ENCODE measurements at regions not wholly inside any gene's neighbourhood (a gene's known extent, or its start where the extent isn't known, plus 50 kb on each side); places are given as distances from the start of the nearest gene placed in this dataset.

GRCh38 chr2:18503376-18504228, 56.9 kb downstream of the RDH14 start:
- BruUV-seq (replicated peaks), result no TSS peak
- no peak overlapping the region for H3K9ac ChIP-seq (ENCODE audit: low read depth, low read length)
- no peak overlapping the region for H2BK5ac ChIP-seq (ENCODE audit: low read depth, low read length, poor library complexity, severe bottlenecking)
- H3K9me1 ChIP-seq (ENCODE audit: insufficient read depth, low read length), result no peaks in the 10 kb centered on the region
- no peak overlapping the region for H2AFZ ChIP-seq (replicated peaks; ENCODE audit: low read length, poor library complexity)
- in situ Hi-C loops (cut with MboI; ENCODE audit: low sequenced_read_pairs), result loop anchor here (25.0 kb wide), 1 partner anchor 1159 kb away; no protein-coding TSS in a partner anchor
- intact Hi-C loops (cut with micrococcal nuclease), result no loop called here
- no peak overlapping the region for H3K4me3 ChIP-seq (ENCODE audit: insufficient read depth, low read depth, low read length)
- no peaks in the 10 kb centered on the region for H3K9me3 ChIP-seq (ENCODE audit: control insufficient read depth, insufficient read depth, low read length)
- H3K4me1 ChIP-seq (ENCODE audit: control insufficient read depth, insufficient read depth, low read length), result peaks cover 5% of the 10 kb centered on the region; the same call in 1 of the 2 replicates
- 88% methylated on average over 4 of the region's 8 CpGs; no CpG with 5 or more reads in 1 of the 2 experiments for WGBS, 2 experiments (ENCODE audit: extremely low coverage in 2 of 2, insufficient read length in 1 of 2)
- ATAC-seq (ENCODE audit: low read depth) (no peak), DNase-seq (no peak)
- no peak overlapping the region for H3K18ac ChIP-seq (ENCODE audit: low read depth, low read length)
- no peak overlapping the region for H2BK15ac ChIP-seq (ENCODE audit: low read depth, low read length)
- no peaks in the 10 kb centered on the region for H3K27me3 ChIP-seq (ENCODE audit: control insufficient read depth, insufficient read depth, low read length)
- no peak overlapping the region for H4K91ac ChIP-seq (ENCODE audit: insufficient read depth, low read depth, low read length)
- H4K5ac ChIP-seq (ENCODE audit: low read depth, low read length), result no peak overlapping the region
- H3K79me1 ChIP-seq (ENCODE audit: low read depth in 1 of 2, low read length in 2 of 2), result no peaks in the 10 kb centered on the region
- no peak overlapping the region for H3K56ac ChIP-seq (ENCODE audit: extremely low read depth, insufficient read depth, low read length)
- no peak overlapping the region for H2AK5ac ChIP-seq (ENCODE audit: low read depth, low read length)
- H2AK9ac ChIP-seq (replicated peaks; ENCODE audit: low read depth, low read length, poor library complexity), result no peak overlapping the region
- ChIA-PET CTCF (no interaction called here), POLR2A (ENCODE audit: unreplicated experiment) (no interaction called here)
- no peak overlapping the region for H3K23ac ChIP-seq (ENCODE audit: low read depth, low read length)
- no peak overlapping the region for H3K4ac ChIP-seq (ENCODE audit: low read depth, low read length)
- H4K20me1 ChIP-seq (ENCODE audit: insufficient read depth, low read length), result no peaks in the 10 kb centered on the region
- no peak overlapping the region for H3K14ac ChIP-seq (replicated peaks; ENCODE audit: low read depth, low read length)
- H2BK20ac ChIP-seq (ENCODE audit: low read depth, low read length), result no peak overlapping the region
- H3K36me3 ChIP-seq (ENCODE audit: control insufficient read depth, insufficient read depth, low read length), result no peaks in the 10 kb centered on the region
- dilution Hi-C loops (cut with HindIII; ENCODE audit: low sequenced_read_pairs, unreplicated experiment), result no loop called here
- no peak overlapping the region for H4K8ac ChIP-seq (ENCODE audit: low read depth in 2 of 2, low read length in 2 of 2)
- no peak overlapping the region for H3K4me2 ChIP-seq (ENCODE audit: low read depth, low read length)
- H3K27ac ChIP-seq (ENCODE audit: insufficient read depth, low read length), result no peak overlapping the region
- H2BK120ac ChIP-seq (ENCODE audit: low read depth, low read length), result no peak overlapping the region
- TF ChIP-seq CHD1 (IDR thresholded peaks at IDR 0.05; ENCODE audit: low read depth, low read length) (no peak), MXI1 (IDR thresholded peaks at IDR 0.05; ENCODE audit: borderline replicate concordance, low read depth, low read length) (no peak), RAD21 (IDR thresholded peaks at IDR 0.05; ENCODE audit: low read length) (no peak), FOS (IDR thresholded peaks at IDR 0.05; ENCODE audit: low read depth, low read length) (no peak), BHLHE40 (IDR thresholded peaks at IDR 0.05; ENCODE audit: low read depth, low read length) (no peak), SMC3 (IDR thresholded peaks at IDR 0.05; ENCODE audit: low read depth, low read length) (no peak), RCOR1 (IDR thresholded peaks at IDR 0.05; ENCODE audit: insufficient replicate concordance, low read length) (no peak), RFX5 (IDR thresholded peaks at IDR 0.05; ENCODE audit: low read depth, low read length) (no peak), CEBPB (IDR thresholded peaks at IDR 0.05; ENCODE audit: low read depth, low read length) (no peak), MAFK (IDR thresholded peaks at IDR 0.05; ENCODE audit: low read depth, low read length) (no peak), MAZ (IDR thresholded peaks at IDR 0.05; ENCODE audit: borderline replicate concordance, low read depth, low read length) (no peak), NFE2L2 (IDR thresholded peaks at IDR 0.05; ENCODE audit: low read depth, low read length) (no peak)
- TF ChIP-seq, protein P1, sequence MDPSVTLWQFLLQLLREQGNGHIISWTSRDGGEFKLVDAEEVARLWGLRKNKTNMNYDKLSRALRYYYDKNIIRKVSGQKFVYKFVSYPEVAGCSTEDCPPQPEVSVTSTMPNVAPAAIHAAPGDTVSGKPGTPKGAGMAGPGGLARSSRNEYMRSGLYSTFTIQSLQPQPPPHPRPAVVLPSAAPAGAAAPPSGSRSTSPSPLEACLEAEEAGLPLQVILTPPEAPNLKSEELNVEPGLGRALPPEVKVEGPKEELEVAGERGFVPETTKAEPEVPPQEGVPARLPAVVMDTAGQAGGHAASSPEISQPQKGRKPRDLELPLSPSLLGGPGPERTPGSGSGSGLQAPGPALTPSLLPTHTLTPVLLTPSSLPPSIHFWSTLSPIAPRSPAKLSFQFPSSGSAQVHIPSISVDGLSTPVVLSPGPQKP (IDR thresholded peaks at IDR 0.05; ENCODE audit: borderline replicate concordance, low read depth, low read length), result no peak
- TF ChIP-seq, protein P2, sequence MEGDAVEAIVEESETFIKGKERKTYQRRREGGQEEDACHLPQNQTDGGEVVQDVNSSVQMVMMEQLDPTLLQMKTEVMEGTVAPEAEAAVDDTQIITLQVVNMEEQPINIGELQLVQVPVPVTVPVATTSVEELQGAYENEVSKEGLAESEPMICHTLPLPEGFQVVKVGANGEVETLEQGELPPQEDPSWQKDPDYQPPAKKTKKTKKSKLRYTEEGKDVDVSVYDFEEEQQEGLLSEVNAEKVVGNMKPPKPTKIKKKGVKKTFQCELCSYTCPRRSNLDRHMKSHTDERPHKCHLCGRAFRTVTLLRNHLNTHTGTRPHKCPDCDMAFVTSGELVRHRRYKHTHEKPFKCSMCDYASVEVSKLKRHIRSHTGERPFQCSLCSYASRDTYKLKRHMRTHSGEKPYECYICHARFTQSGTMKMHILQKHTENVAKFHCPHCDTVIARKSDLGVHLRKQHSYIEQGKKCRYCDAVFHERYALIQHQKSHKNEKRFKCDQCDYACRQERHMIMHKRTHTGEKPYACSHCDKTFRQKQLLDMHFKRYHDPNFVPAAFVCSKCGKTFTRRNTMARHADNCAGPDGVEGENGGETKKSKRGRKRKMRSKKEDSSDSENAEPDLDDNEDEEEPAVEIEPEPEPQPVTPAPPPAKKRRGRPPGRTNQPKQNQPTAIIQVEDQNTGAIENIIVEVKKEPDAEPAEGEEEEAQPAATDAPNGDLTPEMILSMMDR (conservative IDR thresholded peaks at IDR 0.05; ENCODE audit: low read depth, low read length), result no peak
- TF ChIP-seq, protein P3, sequence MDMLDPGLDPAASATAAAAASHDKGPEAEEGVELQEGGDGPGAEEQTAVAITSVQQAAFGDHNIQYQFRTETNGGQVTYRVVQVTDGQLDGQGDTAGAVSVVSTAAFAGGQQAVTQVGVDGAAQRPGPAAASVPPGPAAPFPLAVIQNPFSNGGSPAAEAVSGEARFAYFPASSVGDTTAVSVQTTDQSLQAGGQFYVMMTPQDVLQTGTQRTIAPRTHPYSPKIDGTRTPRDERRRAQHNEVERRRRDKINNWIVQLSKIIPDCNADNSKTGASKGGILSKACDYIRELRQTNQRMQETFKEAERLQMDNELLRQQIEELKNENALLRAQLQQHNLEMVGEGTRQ (IDR thresholded peaks at IDR 0.05; ENCODE audit: low read depth, low read length), result no peak

Measured in IMR-90 (cell line).